T-helper 9 cell (primary cell): ENCODE measurements at regions not wholly inside any gene's neighbourhood (a gene's known extent, or its start where the extent isn't known, plus 50 kb on each side); places are given as distances from the start of the nearest gene placed in this dataset.

Experiments used
- DNase-seq: peaks from one replicate; pipeline ENCODE4 v3.0.0-alpha.2; 2020

GRCh38 chr2:21254170-21254965 is 130.6 kb downstream of the TDRD15 start:
- DNase-seq: no peak

DNA sequence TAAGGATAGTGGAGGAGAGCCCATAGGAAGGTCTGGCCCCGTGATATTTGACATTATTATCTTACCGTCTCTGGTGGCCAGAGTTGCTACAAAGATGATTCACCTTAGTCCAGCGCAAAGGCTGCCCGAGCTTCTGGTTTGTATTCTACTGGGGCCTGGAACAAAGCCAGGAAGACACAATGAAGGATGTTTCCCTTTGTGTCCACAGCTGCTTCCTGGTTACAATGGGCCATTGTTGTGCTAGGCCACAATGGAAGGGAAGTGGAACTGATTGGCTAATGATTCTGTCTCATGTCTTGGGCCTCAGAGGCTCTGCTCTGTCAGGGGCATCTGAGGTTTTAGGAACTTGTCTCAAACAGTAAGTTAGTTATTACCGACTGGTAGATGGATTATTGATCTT is 132.2 kb downstream of the TDRD15 start:
- DNase-seq: no peak

GRCh38 chr2:21257621-21258020 is 133.9 kb downstream of the TDRD15 start:
- DNase-seq: no peak

DNA sequence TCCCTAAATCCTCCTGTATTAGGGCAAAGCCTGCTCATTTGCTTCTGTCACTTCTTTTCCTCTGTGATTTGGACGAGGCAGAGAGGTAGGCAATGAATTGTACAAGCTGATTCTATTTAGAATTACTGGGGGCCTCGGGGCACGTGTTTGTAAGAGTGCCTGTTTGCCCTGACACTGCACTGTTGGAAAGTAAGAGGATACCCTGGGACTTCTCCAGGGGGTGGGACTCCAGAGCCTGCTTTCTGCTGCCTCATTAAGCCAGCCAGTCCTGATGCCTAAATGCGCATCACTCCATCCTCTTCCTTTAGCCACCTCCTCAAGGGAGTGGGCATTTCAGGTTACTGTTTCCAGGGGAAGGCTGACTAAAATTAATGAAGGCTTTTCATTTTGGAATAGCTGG is 134.3 kb downstream of the TDRD15 start:
- no peak for DNase-seq

- DNase-seq: no peak
Measured at GRCh38 chr2:21260311-21260710, 136.5 kb downstream of the TDRD15 start.

DNA sequence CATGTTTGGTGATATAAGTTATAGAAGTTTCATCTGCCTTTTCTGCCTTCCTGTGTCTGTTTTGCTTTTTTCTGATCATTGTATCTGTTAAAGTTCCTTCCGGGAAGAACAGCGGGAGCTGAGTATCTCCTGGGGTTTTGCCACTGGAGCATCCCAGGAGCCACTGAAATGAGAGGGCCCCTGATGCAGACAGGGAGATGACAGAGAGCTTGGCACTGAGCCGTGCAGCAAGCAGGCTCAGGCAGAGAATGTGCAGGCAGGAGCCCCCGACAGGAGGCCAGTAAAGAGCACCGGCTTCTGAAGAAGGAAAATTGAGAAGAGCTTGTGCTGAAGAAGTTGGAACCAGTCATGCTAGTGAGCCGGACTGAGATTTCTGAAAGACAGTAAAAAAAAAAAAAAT is 137.8 kb downstream of the TDRD15 start:
- DNase-seq: no peak

- DNase-seq: no peak
Measured at GRCh38 chr2:21262426-21262940, 138.7 kb downstream of the TDRD15 start.

GRCh38 chr2:21263622-21264021 is 139.9 kb downstream of the TDRD15 start:
- no peak for DNase-seq

DNA sequence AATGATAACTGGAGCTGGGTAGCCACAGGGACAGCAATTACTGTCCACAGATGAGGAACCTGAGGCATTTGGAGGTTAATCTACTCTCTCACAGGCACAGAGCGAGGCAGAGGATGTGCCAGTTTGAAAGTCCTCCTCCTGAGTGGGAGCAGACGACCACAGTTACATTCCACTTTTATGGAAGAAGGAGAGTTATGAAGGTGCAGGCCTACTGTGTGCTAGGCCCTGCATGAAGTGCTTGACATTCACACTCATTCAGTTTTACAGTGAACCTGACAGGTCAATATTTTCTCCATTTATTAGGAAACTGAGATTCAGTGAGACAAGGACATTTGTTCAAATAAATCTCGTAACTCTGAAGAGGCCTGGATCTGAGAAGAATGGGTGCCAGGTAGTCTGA is 142.0 kb downstream of the TDRD15 start:
- no peak for DNase-seq

GRCh38 chr2:21267232-21267835 is 143.6 kb downstream of the TDRD15 start:
- DNase-seq: no peak

DNA sequence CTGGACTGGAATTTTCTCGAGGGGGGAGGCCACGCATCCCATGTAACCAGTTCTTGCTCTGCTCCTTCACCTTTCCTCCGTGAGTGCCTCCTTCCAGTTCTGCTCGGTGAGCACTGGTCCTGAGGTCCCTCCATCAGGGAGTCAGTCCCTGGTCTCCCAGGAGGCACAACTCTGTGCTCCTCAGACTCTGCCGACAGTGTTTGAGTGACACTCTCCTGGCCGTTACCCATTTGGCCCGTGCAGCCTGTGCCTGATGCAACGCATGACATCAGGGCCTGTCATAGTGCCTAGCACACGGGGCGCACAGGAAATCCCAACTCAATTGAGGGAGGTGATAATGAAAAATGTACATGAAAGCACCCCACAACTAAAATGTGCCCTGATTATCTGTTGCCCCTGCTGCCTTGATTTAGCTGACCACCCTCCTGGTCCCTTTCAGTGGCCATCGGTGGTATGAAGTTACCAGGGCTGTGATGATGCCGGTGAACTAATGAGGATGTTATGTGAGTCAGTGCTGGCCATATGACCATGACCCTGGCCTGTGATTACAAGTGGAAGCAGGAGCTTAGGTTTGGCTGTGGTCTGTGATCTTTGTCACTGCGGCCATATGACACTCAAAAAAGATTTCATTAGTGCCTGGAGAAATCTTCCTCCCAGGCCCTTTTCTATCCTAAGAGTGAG is 144.6 kb downstream of the TDRD15 start:
- DNase-seq: no peak

DNA sequence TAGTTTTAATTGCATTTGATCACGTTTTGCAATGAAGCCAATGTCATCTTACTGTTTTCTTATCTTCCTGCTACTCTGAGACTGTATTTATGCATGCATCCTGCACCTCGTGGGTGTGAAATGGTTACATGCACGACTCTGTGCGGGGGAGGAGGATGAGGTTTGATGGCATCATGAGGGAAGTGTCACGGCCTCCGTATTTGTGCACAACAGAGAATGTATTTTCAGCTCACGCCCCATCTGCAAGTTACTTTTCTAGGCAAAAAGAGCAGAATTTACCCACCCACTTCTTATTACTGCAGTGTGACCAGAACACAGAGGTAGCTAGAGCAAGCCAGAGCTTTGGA is 145.1 kb downstream of the TDRD15 start:
- DNase-seq: no peak

DNA sequence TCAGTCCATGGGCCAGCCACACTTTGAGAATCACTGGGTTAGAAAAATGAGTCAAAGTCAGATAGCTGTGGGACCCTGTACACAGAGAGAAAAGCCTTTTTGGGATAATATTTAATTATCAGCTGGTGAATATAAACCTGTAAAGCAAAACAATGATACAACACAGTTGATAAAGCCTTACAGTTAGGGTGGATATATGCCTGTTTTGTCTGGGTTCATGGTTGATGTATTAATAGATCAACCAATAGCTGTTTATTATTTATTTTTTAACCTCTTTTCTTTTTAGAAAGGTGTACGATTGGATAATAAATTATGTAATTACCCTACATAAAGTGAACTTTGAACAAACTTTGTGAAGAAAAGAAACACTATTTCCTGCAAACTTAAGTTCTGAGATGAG is 145.6 kb downstream of the TDRD15 start:
- no peak for DNase-seq

DNA sequence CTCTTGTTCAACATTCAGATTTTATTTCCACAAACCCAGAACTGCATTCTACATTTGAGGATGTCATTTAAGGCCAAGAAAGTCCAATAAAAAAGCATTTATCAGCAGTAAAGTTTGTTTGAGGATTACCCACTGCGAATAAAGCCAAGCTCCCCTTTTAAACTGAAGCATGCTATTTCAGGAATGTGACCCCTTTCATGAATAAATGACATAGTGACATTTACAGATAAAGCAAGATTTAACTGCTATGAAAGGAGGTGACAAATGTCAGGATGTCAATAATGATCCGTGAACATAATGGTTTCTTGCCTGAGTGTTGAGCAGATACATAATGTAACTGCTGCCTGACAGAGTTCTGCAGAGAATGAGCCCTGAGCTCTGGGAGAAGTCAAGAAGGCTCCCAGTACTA is 146.3 kb downstream of the TDRD15 start:
- DNase-seq: no peak

GRCh38 chr2:21270708-21271122 is 146.9 kb downstream of the TDRD15 start:
- no peak for DNase-seq

DNA sequence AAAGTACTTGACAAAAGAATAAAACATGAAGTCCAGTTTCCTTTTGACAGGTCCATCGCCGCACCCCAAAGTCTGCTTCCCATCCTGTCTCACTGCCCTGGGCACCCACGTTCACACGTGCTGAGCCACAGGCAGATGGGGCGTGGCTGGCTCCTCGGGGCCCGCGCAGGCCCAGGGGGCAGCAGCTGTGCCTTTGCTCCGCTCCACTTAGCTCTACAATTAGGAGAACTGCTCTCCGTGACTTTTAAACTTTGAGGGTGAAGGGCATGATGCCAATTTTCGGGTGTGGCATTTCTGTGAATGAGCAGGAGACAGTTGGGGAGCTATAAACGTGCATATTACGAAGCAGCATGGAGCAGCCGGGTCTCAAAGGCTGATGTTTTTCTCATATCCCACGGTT is 152.4 kb downstream of the TDRD15 start:
- no peak for DNase-seq

DNA sequence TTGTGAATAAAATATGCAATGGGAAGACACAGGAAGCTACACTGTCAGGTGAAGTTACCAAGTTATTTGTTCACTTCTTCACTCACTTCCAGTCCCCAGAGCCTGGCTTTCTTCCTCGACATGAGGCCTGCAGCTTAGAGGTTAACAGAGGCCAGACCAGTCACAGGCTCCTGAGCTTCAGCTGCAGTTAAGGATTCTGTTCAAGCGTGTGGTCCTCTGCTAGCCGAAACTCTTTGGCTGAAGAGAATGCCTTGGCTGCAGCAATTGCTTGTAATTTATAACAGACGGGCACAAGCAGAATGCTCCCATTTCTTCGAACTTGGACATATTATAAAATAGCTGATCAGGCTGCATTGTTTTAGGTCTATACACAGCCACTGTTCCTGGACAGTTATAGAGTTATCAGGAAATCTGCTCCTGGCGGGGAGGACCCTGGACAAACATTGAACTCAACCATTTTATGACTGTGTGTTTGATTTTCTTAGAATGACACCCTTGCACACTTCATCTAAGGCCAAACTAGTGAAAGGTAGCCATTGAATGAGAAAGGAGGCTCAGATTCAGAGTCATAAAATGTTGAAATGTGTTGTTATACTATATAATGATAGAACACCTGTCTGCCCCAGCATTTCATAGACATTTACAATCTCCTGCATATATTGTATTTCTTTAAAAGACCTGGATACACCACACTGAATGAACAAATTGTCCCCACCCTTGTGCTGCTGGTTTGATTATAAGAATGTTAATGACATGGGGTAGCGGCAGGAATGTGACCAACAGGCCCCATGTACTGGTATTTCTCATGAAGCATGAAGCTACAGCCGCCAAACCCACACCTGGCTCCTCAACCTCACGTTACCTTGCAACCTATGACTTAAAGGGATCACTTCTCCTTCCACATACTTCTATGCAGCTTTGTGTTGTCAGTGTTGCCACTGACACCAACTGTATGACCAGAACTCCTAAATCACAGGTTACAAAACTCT is 153.6 kb downstream of the TDRD15 start:
- no peak for DNase-seq

- DNase-seq: no peak
Measured at GRCh38 chr2:21279525-21279924, 155.8 kb downstream of the TDRD15 start.

GRCh38 chr2:21280793-21281192 is 157.0 kb downstream of the TDRD15 start:
- no peak for DNase-seq

DNA sequence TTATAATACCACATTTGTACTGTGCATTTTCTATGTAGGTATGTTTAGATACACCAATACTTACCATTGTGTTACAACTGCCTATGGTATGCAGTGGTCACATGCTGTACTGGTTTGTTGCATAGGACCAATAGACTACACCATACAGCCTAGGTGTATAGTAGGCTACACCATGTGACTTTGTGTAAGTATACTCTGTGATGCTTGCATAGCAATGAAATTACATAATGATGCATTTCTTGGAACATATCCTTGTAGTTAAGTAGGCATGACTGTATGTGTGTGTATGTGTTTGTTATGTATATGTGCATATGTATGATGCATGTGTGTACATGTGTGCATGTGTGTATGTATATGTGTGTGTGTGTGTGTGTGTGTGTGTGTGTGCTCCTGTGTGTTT is 157.6 kb downstream of the TDRD15 start:
- no peak for DNase-seq

- DNase-seq: no peak
Measured at GRCh38 chr2:21281791-21282514, 158.2 kb downstream of the TDRD15 start.

- DNase-seq: no peak
Measured at GRCh38 chr2:21282515-21282898, 158.7 kb downstream of the TDRD15 start.
